ENCODE measurements at regions not wholly inside any gene's neighbourhood (a gene's known extent, or its start where the extent isn't known, plus 50 kb on each side); places are given as distances from the start of the nearest gene placed in this dataset.

GRCh38 chr3:139291276-139292051 lies 52.4 kb upstream of the MRPS22 start:
- no peak for TF ChIP-seq CTCF (IDR thresholded peaks at IDR 0.05; ENCODE audit: low read depth, low read length)
- ChIA-PET CTCF (interaction anchor here (1.0 to 1.6 kb wide), 2 partner anchors 10 to 179 kb away, joined by 3 to 5 read pairs; no protein-coding TSS in a partner anchor), POLR2A (interaction anchor here (1.3 to 1.5 kb wide), 2 partner anchors 11 to 98 kb away, joined by 3 to 8 read pairs; partner anchors contain the start of gene COPB2)
- DNase-seq (ENCODE audit: low read depth, low spot score) = no peak
- no peaks in the 10 kb centered on the region for H3K27me3 ChIP-seq (ENCODE audit: control insufficient read depth, insufficient read depth, low read length)
- no peaks in the 10 kb centered on the region for H3K9me3 ChIP-seq (ENCODE audit: control insufficient read depth, insufficient read depth, low read length)
- H3K27ac ChIP-seq (ENCODE audit: low read depth, low read length) = no peak overlapping the region
- H3K4me3 ChIP-seq (ENCODE audit: low read depth, low read length) = no peak overlapping the region

GRCh38 chr3:139292192-139292591 lies 51.6 kb upstream of the MRPS22 start:
- CTCF ChIA-PET = interaction anchor here (0.5 to 1.6 kb wide), 3 partner anchors 9 to 646 kb away, joined by 3 to 8 read pairs (median 5); no protein-coding TSS in a partner anchor
- Histone ChIP-seq H3K27me3 (ENCODE audit: control insufficient read depth, insufficient read depth, low read length) (no peaks in the 10 kb centered on the region), H3K9me3 (ENCODE audit: control insufficient read depth, insufficient read depth, low read length) (no peaks in the 10 kb centered on the region; the same call in 1 of the 2 replicates), H3K27ac (ENCODE audit: low read depth, low read length) (no peak overlapping the region), H3K4me3 (ENCODE audit: low read depth, low read length) (no peak overlapping the region)
- TF ChIP-seq CTCF (IDR thresholded peaks at IDR 0.05; ENCODE audit: low read depth, low read length) = no peak
- POLR2A ChIA-PET = interaction anchor here (1.3 to 1.5 kb wide), 2 partner anchors 10 to 97 kb away, joined by 3 to 8 read pairs; partner anchors contain the start of gene COPB2
- DNase-seq (ENCODE audit: low read depth, low spot score) = no peak

GRCh38 chr3:139292711-139293664 lies 50.8 kb upstream of the MRPS22 start:
- ChIA-PET POLR2A (interaction anchor here (1.3 to 1.5 kb wide), 3 partner anchors 9 to 97 kb away, joined by 3 to 8 read pairs (median 6); partner anchors contain the start of gene COPB2), CTCF (interaction anchor here (0.5 to 1.6 kb wide), 6 partner anchors 9 to 645 kb away, joined by 3 to 8 read pairs (median 4); no protein-coding TSS in a partner anchor)
- Histone ChIP-seq H3K27me3 (ENCODE audit: control insufficient read depth, insufficient read depth, low read length) (no peaks in the 10 kb centered on the region), H3K27ac (ENCODE audit: low read depth, low read length) (peak overlapping the region; percentile 66), H3K4me3 (ENCODE audit: low read depth, low read length) (no peak overlapping the region), H3K9me3 (ENCODE audit: control insufficient read depth, insufficient read depth, low read length) (no peaks in the 10 kb centered on the region; the same call in 1 of the 2 replicates)
- TF ChIP-seq CTCF (IDR thresholded peaks at IDR 0.05; ENCODE audit: low read depth, low read length) = no peak
- DNase-seq (ENCODE audit: low read depth, low spot score) = peak; percentile 36

DNA sequence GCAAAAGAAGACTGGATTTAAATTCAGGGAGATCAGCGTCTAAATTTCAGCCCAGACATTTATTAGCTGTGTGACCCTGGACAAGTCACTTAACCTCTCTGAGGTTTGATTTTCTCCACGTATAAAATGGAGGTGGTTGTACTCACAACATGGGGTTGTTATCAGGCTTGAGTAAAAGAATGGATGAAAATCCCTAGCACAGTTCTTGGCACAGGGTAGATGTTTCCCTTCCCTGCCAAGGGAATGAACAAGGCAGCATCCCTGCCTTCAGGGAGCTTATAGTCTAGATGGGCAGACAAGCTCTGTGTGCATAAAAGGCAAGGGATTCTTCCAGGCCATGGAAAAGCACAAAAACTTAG lies 50.2 kb upstream of the MRPS22 start:
- TF ChIP-seq CTCF (IDR thresholded peaks at IDR 0.05; ENCODE audit: low read depth, low read length) = no peak
- H3K27me3 ChIP-seq (ENCODE audit: control insufficient read depth, insufficient read depth, low read length) = no peaks in the 10 kb centered on the region
- POLR2A ChIA-PET = interaction anchor here (1.3 kb wide), 1 partner anchor 9 kb away, joined by 6 read pairs; no protein-coding TSS in a partner anchor
- H3K4me3 ChIP-seq (ENCODE audit: low read depth, low read length) = no peak overlapping the region
- H3K27ac ChIP-seq (ENCODE audit: low read depth, low read length) = peak overlapping the region; percentile 66
- DNase-seq (ENCODE audit: low read depth, low spot score) = no peak
- H3K9me3 ChIP-seq (ENCODE audit: control insufficient read depth, insufficient read depth, low read length) = no peaks in the 10 kb centered on the region; the same call in 1 of the 2 replicates
- CTCF ChIA-PET = interaction anchor here (1.0 to 1.5 kb wide), 6 partner anchors 9 to 371 kb away, joined by 3 to 7 read pairs (median 4); no protein-coding TSS in a partner anchor

Measured in AG04450 (cell line).